Caco-2 (cell line): ENCODE measurements at regions not wholly inside any gene's neighbourhood (a gene's known extent, or its start where the extent isn't known, plus 50 kb on each side); places are given as distances from the start of the nearest gene placed in this dataset.

Experiments
- BruUV-seq: library from RNA; stranded (reverse); fragments of 400-500 nt; replicated peaks from 2 replicates; lab custom pipeline; 2021; lab: Mats Ljungman, UMichigan
- CTCF ChIA-PET: fragments of 300-600 bp; sonication (Branson Sonifier 250); formaldehyde crosslinking; loops from one replicate; lab custom pipeline; 2022; ENCODE audit warnings: antibody characterized with exemption; lab: Charles Lee
- POLR2A ChIA-PET: fragments of 300-600 bp; sonication (Branson Sonifier 250); formaldehyde crosslinking; loops from one replicate; lab custom pipeline; 2022; ENCODE audit warnings: antibody characterized with exemption; lab: Charles Lee
- DNase-seq, 2 experiments: peaks; one replicate each; pipeline versions ENCODE4 v3.0.0 to v3.0.0-alpha.2; 2020 to 2022
- H3K27me3 ChIP-seq: replicated peaks from 2 replicates; pipeline ENCODE4 v1.6.0; 2011; ENCODE audit warnings: low read length; ENCODE audit not compliant: control insufficient read depth, insufficient read depth
- H3K36me3 ChIP-seq: 2 replicates; pipeline ENCODE4 v1.5.1; 2011; ENCODE audit warnings: low read length; ENCODE audit not compliant: control insufficient read depth, insufficient read depth
- H3K4me1 ChIP-seq: fragments of 250-450 bp; sonication (Bioruptor Pico); 2 replicates; pipeline ENCODE4 v1.5.1; 2020; ENCODE audit warnings: mild to moderate bottlenecking
- H3K4me3 ChIP-seq: 2 replicates; pipeline ENCODE4 v1.5.1; 2011; ENCODE audit warnings: low read depth, mild to moderate bottlenecking, control low read depth, low read length
- H3K9me3 ChIP-seq: fragments of 250-450 bp; sonication (Bioruptor Pico); 2 replicates; pipeline ENCODE4 v1.5.1; 2020; ENCODE audit warnings: mild to moderate bottlenecking, moderate library complexity
- H3K27ac Mint-ChIP-seq: one replicate; pipeline ENCODE4 v1.8.0; 2022; ENCODE audit warnings: mixed read lengths; ENCODE audit not compliant: unreplicated experiment
- H3K27me3 Mint-ChIP-seq: one replicate; pipeline ENCODE4 v1.8.0; 2022; ENCODE audit warnings: mixed read lengths; ENCODE audit not compliant: insufficient read depth, unreplicated experiment
- H3K36me3 Mint-ChIP-seq: one replicate; pipeline ENCODE4 v1.8.0; 2022; ENCODE audit warnings: mild to moderate bottlenecking, mixed read lengths; ENCODE audit not compliant: insufficient read depth, unreplicated experiment
- H3K4me1 Mint-ChIP-seq: one replicate; pipeline ENCODE4 v1.8.0; 2022; ENCODE audit warnings: low read depth, mixed read lengths; ENCODE audit not compliant: unreplicated experiment
- H3K4me3 Mint-ChIP-seq: one replicate; pipeline ENCODE4 v1.8.0; 2022; ENCODE audit warnings: mild to moderate bottlenecking, moderate library complexity, mixed read lengths; ENCODE audit not compliant: unreplicated experiment
- H3K9me3 Mint-ChIP-seq: one replicate; pipeline ENCODE4 v1.8.0; 2022; ENCODE audit warnings: mixed read lengths; ENCODE audit not compliant: unreplicated experiment
- CTCF ChIP-seq, 2 experiments: fragments of 200-600 bp in 1 of 2; IDR thresholded peaks; 1 replicate in 1 of 2; 2 replicates in 1 of 2; pipeline versions ENCODE4 v1.5.1 to v1.8.0; 2011 to 2022; ENCODE audit warnings: antibody characterized with exemption in 1 of 2, control low read depth in 1 of 2, inconsistent platforms in 1 of 2, low read depth in 1 of 2, low read length in 1 of 2, mild to moderate bottlenecking in 1 of 2, moderate library complexity in 1 of 2; ENCODE audit not compliant: insufficient read depth in 1 of 2, severe bottlenecking in 1 of 2, unreplicated experiment in 1 of 2
- intact Hi-C: fragments of 100-400 bp; cut with micrococcal nuclease; formaldehyde crosslinking; loops from one replicate; pipeline ENCODE4 v1.10.0; 2022; ENCODE audit not compliant: unreplicated experiment

GRCh38 chr5:124071039-124071438 lies 559.1 kb downstream of the CSNK1G3 start:
- BruUV-seq, result no TSS peak
- no peaks in the 10 kb centered on the region for H3K27me3 ChIP-seq
- Mint-ChIP-seq H3K9me3 (no peaks in the 10 kb centered on the region), H3K27me3 (no peaks in the 10 kb centered on the region), H3K36me3 (no peaks in the 10 kb centered on the region), H3K4me1 (no peaks in the 10 kb centered on the region), H3K27ac (no peak overlapping the region), H3K4me3 (no peak overlapping the region)
- ChIA-PET CTCF (no interaction called here), POLR2A (no interaction called here)
- no peaks in the 10 kb centered on the region for H3K9me3 ChIP-seq
- TF ChIP-seq CTCF (IDR thresholded peaks at IDR 0.05; ENCODE audit: insufficient read depth in 1 of 2, low read depth in 1 of 2, low read length in 1 of 2, severe bottlenecking in 1 of 2, unreplicated experiment in 1 of 2), result no peak
- no peak overlapping the region for H3K4me3 ChIP-seq
- no peaks in the 10 kb centered on the region for H3K4me1 ChIP-seq
- DNase-seq, result no peak
- H3K36me3 ChIP-seq, result no peaks in the 10 kb centered on the region
- intact Hi-C loops, result no loop called here

GRCh38 chr5:124065508-124065907 lies 553.5 kb downstream of the CSNK1G3 start:
- no peaks in the 10 kb centered on the region for H3K9me3 ChIP-seq
- Mint-ChIP-seq H3K27me3 (no peaks in the 10 kb centered on the region), H3K4me1 (no peaks in the 10 kb centered on the region), H3K36me3 (no peaks in the 10 kb centered on the region), H3K9me3 (no peaks in the 10 kb centered on the region), H3K4me3 (no peak overlapping the region), H3K27ac (no peak overlapping the region)
- H3K4me1 ChIP-seq, result no peaks in the 10 kb centered on the region
- BruUV-seq, result no TSS peak
- no peak for TF ChIP-seq CTCF (IDR thresholded peaks at IDR 0.05; ENCODE audit: insufficient read depth in 1 of 2, low read depth in 1 of 2, low read length in 1 of 2, severe bottlenecking in 1 of 2, unreplicated experiment in 1 of 2)
- no peak overlapping the region for H3K4me3 ChIP-seq
- H3K36me3 ChIP-seq, result no peaks in the 10 kb centered on the region
- intact Hi-C loops, result no loop called here
- CTCF ChIA-PET, result no interaction called here
- POLR2A ChIA-PET, result no interaction called here
- DNase-seq, result no peak
- H3K27me3 ChIP-seq, result no peaks in the 10 kb centered on the region

- Histone ChIP-seq H3K4me3 (no peak overlapping the region), H3K36me3 (no peaks in the 10 kb centered on the region), H3K4me1 (no peaks in the 10 kb centered on the region), H3K9me3 (no peaks in the 10 kb centered on the region), H3K27me3 (no peaks in the 10 kb centered on the region)
- H3K4me1 Mint-ChIP-seq, result no peaks in the 10 kb centered on the region
- no peaks in the 10 kb centered on the region for H3K27me3 Mint-ChIP-seq
- no TSS peak for BruUV-seq
- intact Hi-C loops, result no loop called here
- H3K4me3 Mint-ChIP-seq, result no peak overlapping the region
- H3K36me3 Mint-ChIP-seq, result no peaks in the 10 kb centered on the region
- DNase-seq, result no peak
- H3K9me3 Mint-ChIP-seq, result no peaks in the 10 kb centered on the region
- ChIA-PET CTCF (no interaction called here), POLR2A (no interaction called here)
- H3K27ac Mint-ChIP-seq, result no peak overlapping the region
- no peak for TF ChIP-seq CTCF (IDR thresholded peaks at IDR 0.05; ENCODE audit: insufficient read depth in 1 of 2, low read depth in 1 of 2, low read length in 1 of 2, severe bottlenecking in 1 of 2, unreplicated experiment in 1 of 2)
These were observed 553.0 kb downstream of the CSNK1G3 start for GRCh38 chr5:124064956-124065355.
